ENCODE measurements at regions not wholly inside any gene's neighbourhood (a gene's known extent, or its start where the extent isn't known, plus 50 kb on each side); places are given as distances from the start of the nearest gene placed in this dataset.

GRCh38 chr5:145062280-145063062 is 772.7 kb downstream of the PRELID2 start:
- peak overlapping the region; percentile 30 for H3K27ac ChIP-seq (ENCODE audit: low read length)
- H3K4me3 ChIP-seq (ENCODE audit: low read length): no peak overlapping the region
- H3K27me3 ChIP-seq (ENCODE audit: control insufficient read depth, insufficient read depth, low read length): no peaks in the 10 kb centered on the region
- peaks cover under 1% of the 10 kb centered on the region for H3K4me1 ChIP-seq (ENCODE audit: control insufficient read depth, insufficient read depth, low read length)
- no peaks in the 10 kb centered on the region for H3K36me3 ChIP-seq (ENCODE audit: control insufficient read depth, insufficient read depth, low read length)
- no peaks in the 10 kb centered on the region for H3K9me3 ChIP-seq (ENCODE audit: control insufficient read depth, low read depth, low read length)
- 100% methylated on average over 2 of the region's 6 CpGs for WGBS (ENCODE audit: insufficient coverage, low lambda C conversion rate)
- peak; percentile 40 for DNase-seq

GRCh38 chr5:145056800-145057199 is 778.3 kb downstream of the PRELID2 start:
- WGBS (ENCODE audit: insufficient coverage, low lambda C conversion rate): 85% methylated on average over 3 of the region's 5 CpGs
- no peak overlapping the region for H3K27ac ChIP-seq (ENCODE audit: low read length)
- DNase-seq: no peak
- H3K36me3 ChIP-seq (ENCODE audit: control insufficient read depth, insufficient read depth, low read length): no peaks in the 10 kb centered on the region
- no peak overlapping the region for H3K4me3 ChIP-seq (ENCODE audit: low read length)
- no peaks in the 10 kb centered on the region for H3K9me3 ChIP-seq (ENCODE audit: control insufficient read depth, low read depth, low read length)
- H3K4me1 ChIP-seq (ENCODE audit: control insufficient read depth, insufficient read depth, low read length): peaks cover 2% of the 10 kb centered on the region
- H3K27me3 ChIP-seq (ENCODE audit: control insufficient read depth, insufficient read depth, low read length): no peaks in the 10 kb centered on the region

GRCh38 chr5:145050181-145050580 is 785.0 kb downstream of the PRELID2 start:
- H3K4me3 ChIP-seq (ENCODE audit: low read length): no peak overlapping the region
- WGBS (ENCODE audit: insufficient coverage, low lambda C conversion rate): no CpG with 5 or more reads among the region's 1 CpG
- H3K27me3 ChIP-seq (ENCODE audit: control insufficient read depth, insufficient read depth, low read length): no peaks in the 10 kb centered on the region
- no peaks in the 10 kb centered on the region for H3K4me1 ChIP-seq (ENCODE audit: control insufficient read depth, insufficient read depth, low read length)
- DNase-seq: no peak
- H3K27ac ChIP-seq (ENCODE audit: low read length): no peak overlapping the region
- no peaks in the 10 kb centered on the region for H3K36me3 ChIP-seq (ENCODE audit: control insufficient read depth, insufficient read depth, low read length)
- no peaks in the 10 kb centered on the region for H3K9me3 ChIP-seq (ENCODE audit: control insufficient read depth, low read depth, low read length)

GRCh38 chr5:145044970-145045369 is 790.2 kb downstream of the PRELID2 start:
- no peak overlapping the region for H3K4me3 ChIP-seq (ENCODE audit: low read length)
- 91% methylated on average over 1 of the region's 1 CpG for WGBS (ENCODE audit: insufficient coverage, low lambda C conversion rate)
- no peaks in the 10 kb centered on the region for H3K36me3 ChIP-seq (ENCODE audit: control insufficient read depth, insufficient read depth, low read length)
- H3K27ac ChIP-seq (ENCODE audit: low read length): no peak overlapping the region
- no peaks in the 10 kb centered on the region for H3K9me3 ChIP-seq (ENCODE audit: control insufficient read depth, low read depth, low read length)
- no peaks in the 10 kb centered on the region for H3K27me3 ChIP-seq (ENCODE audit: control insufficient read depth, insufficient read depth, low read length)
- no peak for DNase-seq
- H3K4me1 ChIP-seq (ENCODE audit: control insufficient read depth, insufficient read depth, low read length): no peaks in the 10 kb centered on the region

GRCh38 chr5:145028626-145029025 is 806.5 kb downstream of the PRELID2 start:
- no peaks in the 10 kb centered on the region for H3K9me3 ChIP-seq (ENCODE audit: control insufficient read depth, low read depth, low read length)
- H3K27ac ChIP-seq (ENCODE audit: low read length): no peak overlapping the region
- peak; percentile 17 to 43 for DNase-seq
- no peak overlapping the region for H3K4me3 ChIP-seq (ENCODE audit: low read length)
- 29% methylated on average over 1 of the region's 1 CpG for WGBS (ENCODE audit: insufficient coverage, low lambda C conversion rate)
- H3K36me3 ChIP-seq (ENCODE audit: control insufficient read depth, insufficient read depth, low read length): no peaks in the 10 kb centered on the region
- H3K27me3 ChIP-seq (ENCODE audit: control insufficient read depth, insufficient read depth, low read length): no peaks in the 10 kb centered on the region
- peaks cover 7% of the 10 kb centered on the region for H3K4me1 ChIP-seq (ENCODE audit: control insufficient read depth, insufficient read depth, low read length)

- DNase-seq: no peak
Measured at GRCh38 chr5:145027286-145027685, 807.9 kb downstream of the PRELID2 start.

GRCh38 chr5:145025775-145026174 is 809.4 kb downstream of the PRELID2 start:
- H3K27ac ChIP-seq (ENCODE audit: low read length): no peak overlapping the region
- 67% methylated on average over 1 of the region's 3 CpGs for WGBS (ENCODE audit: insufficient coverage, low lambda C conversion rate)
- peaks cover 7% of the 10 kb centered on the region for H3K4me1 ChIP-seq (ENCODE audit: control insufficient read depth, insufficient read depth, low read length)
- DNase-seq: no peak
- H3K36me3 ChIP-seq (ENCODE audit: control insufficient read depth, insufficient read depth, low read length): no peaks in the 10 kb centered on the region
- H3K9me3 ChIP-seq (ENCODE audit: control insufficient read depth, low read depth, low read length): no peaks in the 10 kb centered on the region
- no peak overlapping the region for H3K4me3 ChIP-seq (ENCODE audit: low read length)
- no peaks in the 10 kb centered on the region for H3K27me3 ChIP-seq (ENCODE audit: control insufficient read depth, insufficient read depth, low read length)

More at GRCh38 chr5:145027286-145027685, 807.9 kb downstream of the PRELID2 start:
- Histone ChIP-seq H3K36me3 (ENCODE audit: control insufficient read depth, insufficient read depth, low read length) (no peaks in the 10 kb centered on the region), H3K4me1 (ENCODE audit: control insufficient read depth, insufficient read depth, low read length) (peaks cover 7% of the 10 kb centered on the region), H3K27ac (ENCODE audit: low read length) (no peak overlapping the region), H3K9me3 (ENCODE audit: control insufficient read depth, low read depth, low read length) (no peaks in the 10 kb centered on the region), H3K27me3 (ENCODE audit: control insufficient read depth, insufficient read depth, low read length) (no peaks in the 10 kb centered on the region), H3K4me3 (ENCODE audit: low read length) (no peak overlapping the region)

GRCh38 chr5:145015146-145015545 is 820.0 kb downstream of the PRELID2 start:
- Histone ChIP-seq H3K27ac (ENCODE audit: low read length) (no peak overlapping the region), H3K4me1 (ENCODE audit: control insufficient read depth, insufficient read depth, low read length) (no peaks in the 10 kb centered on the region), H3K4me3 (ENCODE audit: low read length) (no peak overlapping the region), H3K9me3 (ENCODE audit: control insufficient read depth, low read depth, low read length) (no peaks in the 10 kb centered on the region), H3K27me3 (ENCODE audit: control insufficient read depth, insufficient read depth, low read length) (no peaks in the 10 kb centered on the region), H3K36me3 (ENCODE audit: control insufficient read depth, insufficient read depth, low read length) (no peaks in the 10 kb centered on the region)
- DNase-seq: peak in 1 of 2 donors; percentile 51
- no CpG with 5 or more reads among the region's 1 CpG for WGBS (ENCODE audit: insufficient coverage, low lambda C conversion rate)

- H3K27me3 ChIP-seq (ENCODE audit: control insufficient read depth, insufficient read depth, low read length): no peaks in the 10 kb centered on the region
- 58% methylated on average over 2 of the region's 3 CpGs for WGBS (ENCODE audit: insufficient coverage, low lambda C conversion rate)
Measured at GRCh38 chr5:145014109-145014508, 821.0 kb downstream of the PRELID2 start.

GRCh38 chr5:145010834-145011233 is 824.3 kb downstream of the PRELID2 start:
- Histone ChIP-seq H3K4me1 (ENCODE audit: control insufficient read depth, insufficient read depth, low read length) (no peaks in the 10 kb centered on the region), H3K27me3 (ENCODE audit: control insufficient read depth, insufficient read depth, low read length) (no peaks in the 10 kb centered on the region), H3K27ac (ENCODE audit: low read length) (no peak overlapping the region), H3K4me3 (ENCODE audit: low read length) (no peak overlapping the region), H3K36me3 (ENCODE audit: control insufficient read depth, insufficient read depth, low read length) (no peaks in the 10 kb centered on the region), H3K9me3 (ENCODE audit: control insufficient read depth, low read depth, low read length) (no peaks in the 10 kb centered on the region)
- DNase-seq: no peak

More at GRCh38 chr5:145014109-145014508, 821.0 kb downstream of the PRELID2 start:
- no peaks in the 10 kb centered on the region for H3K9me3 ChIP-seq (ENCODE audit: control insufficient read depth, low read depth, low read length)
- H3K4me3 ChIP-seq (ENCODE audit: low read length): no peak overlapping the region
- H3K36me3 ChIP-seq (ENCODE audit: control insufficient read depth, insufficient read depth, low read length): no peaks in the 10 kb centered on the region
- no peaks in the 10 kb centered on the region for H3K4me1 ChIP-seq (ENCODE audit: control insufficient read depth, insufficient read depth, low read length)
- H3K27ac ChIP-seq (ENCODE audit: low read length): no peak overlapping the region
- DNase-seq: no peak

- no peak overlapping the region for H3K27ac ChIP-seq (ENCODE audit: low read length)
- no CpG with 5 or more reads among the region's 2 CpGs for WGBS (ENCODE audit: insufficient coverage, low lambda C conversion rate)
Measured at GRCh38 chr5:145008876-145009530, 826.1 kb downstream of the PRELID2 start.

More at GRCh38 chr5:145008876-145009530, 826.1 kb downstream of the PRELID2 start:
- Histone ChIP-seq H3K4me3 (ENCODE audit: low read length) (no peak overlapping the region), H3K4me1 (ENCODE audit: control insufficient read depth, insufficient read depth, low read length) (no peaks in the 10 kb centered on the region), H3K9me3 (ENCODE audit: control insufficient read depth, low read depth, low read length) (no peaks in the 10 kb centered on the region), H3K36me3 (ENCODE audit: control insufficient read depth, insufficient read depth, low read length) (no peaks in the 10 kb centered on the region), H3K27me3 (ENCODE audit: control insufficient read depth, insufficient read depth, low read length) (no peaks in the 10 kb centered on the region)
- no peak for DNase-seq
